ENCODE measurements at regions not wholly inside any gene's neighbourhood (a gene's known extent, or its start where the extent isn't known, plus 50 kb on each side); places are given as distances from the start of the nearest gene placed in this dataset.

DNA sequence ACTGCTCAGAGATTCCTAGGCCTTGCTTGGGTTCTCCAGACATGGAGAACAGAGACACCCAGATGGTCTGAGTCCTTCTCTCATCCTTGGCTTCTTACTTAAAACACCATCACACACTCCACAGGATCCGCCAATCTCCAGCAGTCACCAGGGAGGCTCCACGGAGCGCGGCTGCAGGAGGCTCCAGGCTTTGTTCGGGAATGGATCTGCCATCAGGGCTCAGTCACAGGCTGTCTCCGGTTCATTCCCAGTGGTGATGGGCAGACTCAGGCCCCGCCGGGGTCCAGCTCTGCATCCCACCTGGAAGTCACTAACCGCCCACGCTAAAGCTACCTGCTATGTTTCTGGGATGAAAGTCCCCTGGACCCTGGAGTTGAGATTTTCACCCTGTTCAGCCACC lies 312.9 kb downstream of the TCERG1L start:
- H3K9me3 ChIP-seq, result peaks cover 11% of the 10 kb centered on the region
- no peak overlapping the region for H3K4me3 ChIP-seq
- intact Hi-C loops (cut with DNase I, micrococcal nuclease), result no loop called here
- DNase-seq (no peak), ATAC-seq (no peak)
- TF ChIP-seq, protein P1, sequence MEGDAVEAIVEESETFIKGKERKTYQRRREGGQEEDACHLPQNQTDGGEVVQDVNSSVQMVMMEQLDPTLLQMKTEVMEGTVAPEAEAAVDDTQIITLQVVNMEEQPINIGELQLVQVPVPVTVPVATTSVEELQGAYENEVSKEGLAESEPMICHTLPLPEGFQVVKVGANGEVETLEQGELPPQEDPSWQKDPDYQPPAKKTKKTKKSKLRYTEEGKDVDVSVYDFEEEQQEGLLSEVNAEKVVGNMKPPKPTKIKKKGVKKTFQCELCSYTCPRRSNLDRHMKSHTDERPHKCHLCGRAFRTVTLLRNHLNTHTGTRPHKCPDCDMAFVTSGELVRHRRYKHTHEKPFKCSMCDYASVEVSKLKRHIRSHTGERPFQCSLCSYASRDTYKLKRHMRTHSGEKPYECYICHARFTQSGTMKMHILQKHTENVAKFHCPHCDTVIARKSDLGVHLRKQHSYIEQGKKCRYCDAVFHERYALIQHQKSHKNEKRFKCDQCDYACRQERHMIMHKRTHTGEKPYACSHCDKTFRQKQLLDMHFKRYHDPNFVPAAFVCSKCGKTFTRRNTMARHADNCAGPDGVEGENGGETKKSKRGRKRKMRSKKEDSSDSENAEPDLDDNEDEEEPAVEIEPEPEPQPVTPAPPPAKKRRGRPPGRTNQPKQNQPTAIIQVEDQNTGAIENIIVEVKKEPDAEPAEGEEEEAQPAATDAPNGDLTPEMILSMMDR (IDR thresholded peaks at IDR 0.05), result no peak
- H3K36me3 ChIP-seq (ENCODE audit: low read depth), result no peaks in the 10 kb centered on the region
- no peaks in the 10 kb centered on the region for H3K4me1 ChIP-seq (ENCODE audit: low read depth)

DNA sequence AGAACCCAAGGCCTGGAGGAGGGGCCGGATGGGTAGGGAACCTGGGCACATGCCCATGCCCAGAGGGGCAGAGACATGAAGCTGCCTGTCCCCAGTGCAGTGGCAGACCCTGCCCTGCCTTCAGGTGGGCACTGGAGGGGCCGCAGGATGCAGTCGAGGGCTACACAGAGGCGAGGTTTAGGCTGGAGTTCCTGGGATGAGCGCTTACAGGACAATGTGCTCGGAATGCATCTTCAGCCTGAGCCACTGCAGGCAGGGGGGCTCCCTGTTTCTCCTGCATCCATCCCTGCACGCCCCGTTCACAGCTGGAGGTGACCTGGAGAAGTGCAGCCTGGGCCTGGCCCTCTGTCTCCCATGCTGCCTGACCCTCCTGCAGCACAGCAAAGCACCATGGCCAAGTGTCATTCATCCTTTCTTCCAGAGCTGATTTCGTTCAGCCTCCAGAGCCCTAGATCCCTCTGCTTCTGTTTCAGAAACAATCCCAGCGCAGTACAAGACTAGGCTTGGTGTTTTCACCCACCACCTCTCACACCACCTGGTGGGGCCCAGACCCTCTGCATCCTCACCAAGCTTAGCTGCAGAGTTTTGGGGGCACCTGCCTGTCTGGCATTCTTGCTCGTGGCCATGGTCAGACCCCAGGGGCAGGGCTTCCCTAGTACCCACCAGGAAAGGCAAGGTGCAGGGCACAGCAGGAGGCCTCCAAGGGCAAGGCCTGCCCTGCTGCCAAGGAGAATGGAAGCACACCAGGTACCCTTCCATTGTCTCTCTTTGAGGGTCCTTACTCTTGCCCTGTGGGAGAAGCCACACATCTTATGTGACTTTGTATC lies 311.9 kb downstream of the TCERG1L start:
- intact Hi-C loops (cut with DNase I, micrococcal nuclease), result no loop called here
- TF ChIP-seq, protein P1 (IDR thresholded peaks at IDR 0.05), result no peak
- no peak for DNase-seq
- no peak overlapping the region for H3K4me3 ChIP-seq
- H3K4me1 ChIP-seq (ENCODE audit: low read depth), result no peaks in the 10 kb centered on the region
- peaks cover 11% of the 10 kb centered on the region for H3K9me3 ChIP-seq
- no peaks in the 10 kb centered on the region for H3K36me3 ChIP-seq (ENCODE audit: low read depth)
- ATAC-seq, result no peak

DNA sequence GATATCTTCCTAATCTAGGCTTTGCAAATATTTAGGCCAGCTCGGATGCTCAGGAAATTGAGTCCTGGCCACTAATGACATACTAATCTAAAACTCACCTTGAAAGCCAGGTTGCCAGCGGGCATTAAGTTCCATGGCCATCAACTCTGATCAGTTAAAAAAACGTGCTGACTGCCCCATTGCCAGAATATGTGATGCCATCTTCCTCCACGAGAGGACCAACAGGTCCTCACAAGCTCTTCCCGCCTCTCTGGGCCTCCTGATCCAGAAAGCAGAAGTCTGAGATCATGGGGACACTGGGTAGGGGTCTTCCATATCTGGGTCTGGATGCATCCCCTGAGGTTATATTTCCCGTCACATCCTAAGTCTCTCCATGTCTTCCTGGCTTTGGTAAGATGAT lies 311.3 kb downstream of the TCERG1L start:
- ATAC-seq, result no peak
- Histone ChIP-seq H3K36me3 (ENCODE audit: low read depth) (no peaks in the 10 kb centered on the region), H3K4me1 (ENCODE audit: low read depth) (no peaks in the 10 kb centered on the region), H3K9me3 (peaks cover 11% of the 10 kb centered on the region), H3K4me3 (no peak overlapping the region)
- TF ChIP-seq, protein P1 (IDR thresholded peaks at IDR 0.05), result no peak
- no peak for DNase-seq
- intact Hi-C loops (cut with DNase I, micrococcal nuclease), result no loop called here

DNA sequence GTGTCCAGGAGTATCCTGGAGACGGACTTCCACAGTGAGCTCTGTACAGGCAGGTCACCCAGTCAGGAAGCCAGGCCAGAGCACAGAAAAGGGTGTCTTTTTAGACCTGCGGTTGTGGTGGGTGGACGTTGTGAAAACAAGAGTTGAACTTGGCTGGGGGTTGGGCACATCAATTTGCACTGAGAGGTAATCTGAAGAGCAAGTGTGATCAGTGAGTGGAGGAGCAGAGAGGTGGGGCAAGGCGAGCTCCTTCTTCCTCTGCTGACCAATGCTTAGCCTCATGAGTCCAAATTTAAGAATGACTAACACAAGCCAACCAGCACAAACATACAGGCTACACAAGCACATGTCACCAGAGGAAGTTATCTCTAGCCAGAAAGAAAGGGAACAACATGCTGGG lies 310.8 kb downstream of the TCERG1L start:
- no peak overlapping the region for H3K4me3 ChIP-seq
- ATAC-seq, result no peak
- TF ChIP-seq, protein P1 (IDR thresholded peaks at IDR 0.05), result no peak
- intact Hi-C loops (cut with DNase I, micrococcal nuclease), result no loop called here
- H3K36me3 ChIP-seq (ENCODE audit: low read depth), result no peaks in the 10 kb centered on the region
- no peaks in the 10 kb centered on the region for H3K4me1 ChIP-seq (ENCODE audit: low read depth)
- peaks cover 11% of the 10 kb centered on the region for H3K9me3 ChIP-seq
- no peak for DNase-seq

DNA sequence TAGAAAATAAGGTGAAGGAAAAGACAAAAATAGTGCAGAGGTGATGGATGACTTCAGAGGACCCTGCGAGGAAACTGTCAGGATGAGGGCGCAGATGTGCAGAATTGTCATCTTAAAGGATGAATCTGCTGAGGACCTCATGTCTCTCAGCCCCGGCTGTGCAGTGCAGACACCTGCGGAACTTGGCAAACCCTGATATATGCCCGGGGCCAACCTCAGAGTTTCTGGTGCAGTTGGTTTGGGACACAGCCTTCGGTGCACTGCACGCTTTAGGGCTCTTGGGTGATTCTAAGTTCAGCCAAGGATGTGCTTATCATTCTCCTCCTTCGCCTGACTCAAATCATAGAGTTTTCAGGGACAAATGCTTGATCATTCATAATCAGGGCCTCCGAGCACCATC lies 310.1 kb downstream of the TCERG1L start:
- ATAC-seq (no peak), DNase-seq (no peak)
- Histone ChIP-seq H3K4me3 (no peak overlapping the region), H3K36me3 (ENCODE audit: low read depth) (no peaks in the 10 kb centered on the region), H3K9me3 (peaks cover 11% of the 10 kb centered on the region), H3K4me1 (ENCODE audit: low read depth) (no peaks in the 10 kb centered on the region)
- intact Hi-C loops (cut with DNase I, micrococcal nuclease), result no loop called here
- TF ChIP-seq, protein P1 (IDR thresholded peaks at IDR 0.05), result no peak
